SU-DHL-6 (cell line): ENCODE measurements at regions not wholly inside any gene's neighbourhood (a gene's known extent, or its start where the extent isn't known, plus 50 kb on each side); places are given as distances from the start of the nearest gene placed in this dataset.
"Not testable (repeated sequence)": the region's sequence is repeated elsewhere in the genome, so short reads cannot be mapped to it uniquely, and the experiment has no call there.

Experiments
- EZH2phosphoT487 ChIP-seq: fragments of 200-600 bp; sonication (generic), shearing (Covaris generic); conservative IDR thresholded peaks from 2 replicates; pipeline ENCODE4 v1.6.1; 2018; ENCODE audit warnings: mild to moderate bottlenecking, antibody characterized with exemption, low read length, moderate library complexity, mixed read lengths
- TF ChIP-seq, protein P1 (sequence below): fragments of 200-600 bp; sonication (generic); IDR thresholded peaks from one replicate; pipeline ENCODE4 v1.5.1; 2017; ENCODE audit warnings: antibody characterized with exemption, mild to moderate bottlenecking, low read length, moderate library complexity; ENCODE audit not compliant: insufficient read depth, poor library complexity, severe bottlenecking

DNA sequence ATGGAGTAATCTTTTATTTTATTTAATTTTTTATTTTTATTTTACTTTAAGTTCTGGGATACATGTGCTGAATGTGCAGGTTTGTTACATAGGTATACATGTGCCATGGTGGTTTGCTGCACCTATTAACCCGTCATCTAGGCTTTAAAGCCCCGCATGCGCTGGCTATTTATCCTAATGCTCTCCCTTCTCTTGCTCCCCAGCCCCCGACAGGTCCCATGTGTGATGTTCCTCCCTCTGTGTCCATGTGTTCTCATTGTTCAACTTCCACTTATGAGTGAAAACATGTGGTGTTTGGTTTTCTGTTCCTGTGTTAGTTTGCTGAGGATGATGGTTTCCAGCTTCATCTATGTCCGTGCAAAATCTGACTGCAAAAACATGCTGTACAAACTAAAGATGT, 142.5 kb downstream of the OTOL1 start:
- TF ChIP-seq, protein P1, sequence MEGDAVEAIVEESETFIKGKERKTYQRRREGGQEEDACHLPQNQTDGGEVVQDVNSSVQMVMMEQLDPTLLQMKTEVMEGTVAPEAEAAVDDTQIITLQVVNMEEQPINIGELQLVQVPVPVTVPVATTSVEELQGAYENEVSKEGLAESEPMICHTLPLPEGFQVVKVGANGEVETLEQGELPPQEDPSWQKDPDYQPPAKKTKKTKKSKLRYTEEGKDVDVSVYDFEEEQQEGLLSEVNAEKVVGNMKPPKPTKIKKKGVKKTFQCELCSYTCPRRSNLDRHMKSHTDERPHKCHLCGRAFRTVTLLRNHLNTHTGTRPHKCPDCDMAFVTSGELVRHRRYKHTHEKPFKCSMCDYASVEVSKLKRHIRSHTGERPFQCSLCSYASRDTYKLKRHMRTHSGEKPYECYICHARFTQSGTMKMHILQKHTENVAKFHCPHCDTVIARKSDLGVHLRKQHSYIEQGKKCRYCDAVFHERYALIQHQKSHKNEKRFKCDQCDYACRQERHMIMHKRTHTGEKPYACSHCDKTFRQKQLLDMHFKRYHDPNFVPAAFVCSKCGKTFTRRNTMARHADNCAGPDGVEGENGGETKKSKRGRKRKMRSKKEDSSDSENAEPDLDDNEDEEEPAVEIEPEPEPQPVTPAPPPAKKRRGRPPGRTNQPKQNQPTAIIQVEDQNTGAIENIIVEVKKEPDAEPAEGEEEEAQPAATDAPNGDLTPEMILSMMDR = not testable (repeated sequence)
- TF ChIP-seq EZH2phosphoT487 = not testable (repeated sequence)
